ENCODE measurements at regions not wholly inside any gene's neighbourhood (a gene's known extent, or its start where the extent isn't known, plus 50 kb on each side); places are given as distances from the start of the nearest gene placed in this dataset.

DNA sequence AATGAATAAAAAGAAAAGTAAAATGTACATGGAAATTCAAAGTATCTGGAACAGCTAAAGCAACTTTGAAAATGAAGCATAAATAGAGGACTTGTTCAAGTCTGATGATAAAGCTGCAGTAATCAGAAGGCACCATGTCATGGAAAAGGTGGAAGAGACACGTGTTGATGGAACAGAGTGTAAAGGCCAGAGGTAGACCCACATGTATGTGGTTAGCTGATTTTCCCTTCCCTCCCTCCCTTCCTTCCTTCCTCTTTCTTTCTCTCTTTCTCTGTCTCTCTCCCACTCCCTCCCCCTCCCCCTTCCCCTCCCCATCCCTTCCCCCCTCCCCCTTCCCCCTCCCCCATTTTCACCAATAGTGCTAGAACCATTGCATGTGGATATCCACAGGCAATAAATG is 58.7 kb upstream of the FCN1 start:
- TF ChIP-seq CTCF (IDR thresholded peaks at IDR 0.05) (no peak), POLR2A (IDR thresholded peaks at IDR 0.05) (no peak)
